HG03097 (cell line): ENCODE measurements at regions not wholly inside any gene's neighbourhood (a gene's known extent, or its start where the extent isn't known, plus 50 kb on each side); places are given as distances from the start of the nearest gene placed in this dataset.

Source experiments
- ATAC-seq: cut with Tn5 transposase; IDR thresholded peaks from one replicate; pipeline ENCODE4 v1.9.1; 2021; ENCODE audit not compliant: unreplicated experiment, low FRiP score

DNA sequence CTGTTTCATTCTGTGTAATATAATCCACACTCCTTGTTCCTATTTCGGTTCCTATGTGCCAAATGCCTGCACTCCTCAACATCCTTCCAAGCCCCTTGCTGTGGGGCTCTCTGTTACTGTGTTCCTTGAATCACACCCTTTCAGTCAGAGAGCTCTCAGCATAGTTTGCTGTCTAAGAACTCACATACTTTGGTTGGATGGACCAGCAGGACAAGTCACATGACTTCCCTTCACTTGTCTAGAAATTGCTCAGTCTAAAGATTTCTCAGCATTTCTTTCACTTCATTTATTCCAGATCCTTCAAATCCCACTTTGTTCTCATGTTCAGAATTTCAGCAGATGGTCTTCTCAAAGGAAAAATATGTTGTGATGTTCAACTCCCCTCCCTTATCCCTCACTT lies 203.5 kb upstream of the PFN2 start:
- ATAC-seq, result no peak

DNA sequence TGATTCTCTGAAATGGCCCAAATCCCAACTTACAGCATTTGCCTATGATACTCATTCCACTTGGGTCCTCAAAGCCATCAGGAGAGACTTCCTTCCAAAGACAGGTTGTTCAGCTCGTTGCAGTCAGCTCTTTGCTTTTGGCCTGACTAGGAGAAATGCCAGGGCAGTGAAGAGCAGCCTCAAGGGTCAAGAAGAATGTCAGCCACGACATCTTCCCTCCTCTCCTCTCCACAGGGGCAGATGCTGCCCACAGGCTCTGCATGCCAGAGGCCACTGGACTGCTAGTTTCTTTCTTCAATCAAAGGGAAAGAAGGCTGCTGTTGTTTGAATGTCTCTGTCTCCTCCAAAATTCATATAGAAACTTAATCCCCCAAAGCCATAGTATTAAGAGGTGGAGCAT lies 201.7 kb upstream of the PFN2 start:
- ATAC-seq, result no peak

DNA sequence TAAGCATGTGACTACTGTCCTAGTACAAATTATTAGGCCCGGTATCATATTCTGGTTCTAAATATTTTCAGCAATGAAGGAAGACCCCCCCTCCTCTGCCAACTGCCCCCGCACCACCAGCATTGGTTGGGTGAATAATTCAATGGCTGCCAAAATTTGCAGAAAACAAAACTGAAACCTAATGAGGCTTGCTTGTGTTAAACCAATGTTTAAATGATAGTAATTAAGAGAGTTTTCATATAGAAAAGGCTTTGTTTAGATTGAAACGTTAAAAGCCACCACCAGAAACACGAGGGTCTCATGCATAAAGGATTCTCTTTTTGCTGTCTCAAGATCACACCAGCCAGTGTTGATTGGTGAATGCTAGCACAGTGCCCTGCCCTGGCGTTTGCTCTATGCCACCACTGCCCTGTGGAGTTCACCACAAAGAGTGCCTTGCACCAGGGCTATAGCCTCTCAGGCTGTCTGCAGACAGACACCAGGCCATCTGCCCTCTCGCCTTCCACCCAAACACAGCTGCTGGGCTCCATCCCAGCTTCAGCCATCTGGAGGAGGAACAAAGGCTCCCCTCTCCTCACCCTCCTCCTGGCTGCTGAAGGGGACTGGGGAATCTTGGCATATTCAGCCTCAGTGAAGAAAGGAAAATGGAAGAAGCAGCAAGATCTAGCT lies 200.3 kb upstream of the PFN2 start:
- no peak for ATAC-seq

DNA sequence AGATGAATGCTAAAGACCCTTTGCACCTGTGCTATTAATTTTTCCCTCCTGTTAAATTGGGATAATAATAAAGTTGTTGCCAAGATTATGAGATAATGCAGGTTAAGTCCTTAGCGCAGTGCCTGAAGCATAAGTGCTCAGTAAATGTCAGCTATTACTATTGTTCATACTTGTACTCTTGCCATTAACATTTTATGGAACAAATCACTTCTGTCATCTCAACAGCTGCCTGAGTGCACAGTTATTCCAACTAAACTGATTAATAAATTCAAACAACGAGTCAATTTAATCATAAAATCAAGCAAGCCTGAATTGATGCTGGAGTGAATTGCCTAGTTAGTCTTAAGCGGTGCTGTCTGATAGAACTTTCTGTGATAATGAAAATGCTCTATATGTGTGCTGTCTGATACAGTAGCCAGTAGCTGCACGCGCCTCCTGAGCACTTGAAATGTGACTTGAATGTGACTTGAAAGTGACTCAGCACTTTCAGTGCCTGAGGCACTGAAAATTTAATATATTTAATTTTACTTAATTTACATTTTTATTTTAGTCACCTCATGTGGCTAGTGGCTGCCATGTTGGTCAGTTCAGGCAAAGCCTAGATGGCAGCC lies 198.7 kb upstream of the PFN2 start:
- ATAC-seq, result no peak

DNA sequence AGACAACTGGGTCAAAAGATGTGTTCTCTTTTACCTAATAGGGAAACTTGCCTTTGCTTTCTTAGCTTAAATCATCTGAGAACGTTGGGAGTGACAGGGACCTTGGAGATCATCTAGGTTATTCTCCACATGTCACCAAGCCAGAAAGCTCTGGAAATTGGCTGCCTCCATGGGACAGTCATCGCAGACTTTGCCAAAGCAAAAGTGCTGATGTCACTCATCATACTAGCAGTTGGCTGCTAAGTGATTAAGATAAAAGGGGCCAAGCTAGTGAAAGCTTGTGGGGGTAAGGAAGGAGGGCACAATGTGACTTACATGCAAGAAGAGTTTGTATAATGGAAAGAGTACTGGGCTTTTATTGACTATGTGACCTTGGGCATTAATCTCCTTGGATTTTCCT lies 198.0 kb upstream of the PFN2 start:
- no peak for ATAC-seq

DNA sequence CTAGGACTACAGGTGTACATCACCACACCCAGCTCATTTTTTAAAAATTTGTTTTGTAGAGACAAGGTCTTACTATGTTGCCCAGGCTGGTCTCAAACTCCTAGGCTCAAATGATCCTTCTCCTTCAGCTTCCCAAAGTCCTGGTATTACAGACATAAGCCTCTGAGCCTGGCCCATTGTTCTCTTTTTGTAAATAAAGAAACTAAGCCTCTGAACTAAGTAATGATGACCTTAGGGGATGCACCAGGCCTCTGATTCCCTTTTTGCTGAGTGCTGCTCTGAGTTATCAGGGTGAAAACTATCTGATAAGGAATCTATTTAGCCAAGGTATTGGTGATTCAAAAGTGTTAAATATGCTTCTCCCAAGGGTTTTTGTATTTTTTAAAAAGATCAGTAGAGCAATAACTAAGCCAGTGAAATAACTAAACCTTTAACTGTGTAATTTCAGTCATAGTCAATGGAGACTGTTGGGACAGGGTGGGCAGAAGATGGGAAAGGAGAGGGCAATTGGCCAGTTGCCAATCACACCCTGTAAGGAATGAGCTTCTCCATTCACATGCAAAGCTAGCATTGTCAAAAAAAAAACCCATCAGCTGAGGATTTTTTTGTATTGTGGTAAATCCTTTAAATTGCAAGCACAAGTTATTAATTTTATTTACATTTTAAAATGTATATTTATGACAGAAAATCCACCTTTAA lies 194.8 kb upstream of the PFN2 start:
- ATAC-seq, result no peak

DNA sequence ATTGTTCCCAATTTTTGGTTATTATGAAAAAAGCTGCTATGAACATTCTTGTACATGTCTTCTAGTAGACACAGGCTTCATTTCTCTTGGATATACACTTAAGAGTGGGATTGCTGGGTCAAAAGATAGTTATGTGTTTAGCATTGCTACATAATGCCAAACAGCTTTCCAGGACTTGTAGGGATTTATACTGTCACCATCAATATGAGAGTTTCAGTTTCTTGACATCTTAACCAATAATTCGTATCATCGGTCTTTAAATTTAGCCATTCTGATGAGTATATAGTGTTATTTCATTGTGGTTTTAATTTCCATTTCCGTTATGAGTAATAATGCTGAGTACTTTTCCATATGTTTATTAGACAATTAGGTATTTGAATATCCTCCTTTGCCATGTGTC lies 190.3 kb upstream of the PFN2 start:
- ATAC-seq, result no peak

DNA sequence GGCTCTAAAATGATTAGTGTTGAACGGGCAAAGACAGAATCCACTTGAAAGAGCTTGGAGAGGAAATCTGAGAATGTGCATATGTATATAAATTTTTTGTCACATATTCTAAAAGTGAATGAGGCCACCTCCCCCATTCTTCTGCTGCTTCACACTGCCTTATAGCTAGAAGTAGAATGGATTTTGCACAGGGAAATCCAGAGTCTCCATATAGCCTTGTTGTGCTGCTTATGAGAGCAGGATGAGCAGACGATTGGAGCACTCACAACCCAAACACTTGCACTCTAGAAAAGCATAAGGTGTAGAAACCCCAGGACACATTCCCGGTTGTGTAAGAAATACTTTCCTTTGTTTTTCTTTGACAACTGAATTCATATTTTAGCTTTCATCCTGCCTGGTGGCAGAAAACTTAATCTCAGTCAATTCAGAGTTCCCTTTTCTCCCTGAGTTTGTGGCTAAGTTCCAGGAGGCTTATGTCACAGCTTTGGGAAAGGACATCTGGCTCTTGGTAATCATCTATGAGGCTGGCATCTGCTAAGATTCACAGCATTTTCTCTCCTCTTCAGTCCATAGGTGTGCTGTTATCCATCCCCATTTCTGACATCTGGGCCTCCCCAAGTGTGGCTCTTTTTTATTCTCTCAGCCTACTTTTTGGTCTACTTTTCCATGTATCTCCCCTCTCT lies 188.4 kb upstream of the PFN2 start:
- no peak for ATAC-seq

DNA sequence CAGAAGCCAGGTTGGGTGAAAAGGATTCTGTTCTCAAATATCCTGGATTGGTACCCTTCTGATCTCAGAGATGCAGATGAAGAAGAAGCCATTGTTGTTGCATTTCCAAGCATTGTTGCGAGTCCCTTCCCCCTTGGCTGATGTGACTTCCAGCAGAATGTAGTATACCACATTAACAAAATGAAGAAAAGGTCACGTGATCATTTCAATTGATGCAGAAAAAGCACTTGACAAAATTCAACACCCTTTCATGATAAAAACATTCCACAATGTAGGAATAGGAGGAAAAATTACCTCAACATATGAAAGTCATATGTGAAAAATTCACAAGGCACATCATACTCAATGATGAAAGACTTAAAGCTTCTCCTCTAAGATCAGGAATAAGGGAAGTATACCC lies 181.9 kb upstream of the PFN2 start:
- ATAC-seq, result no peak

DNA sequence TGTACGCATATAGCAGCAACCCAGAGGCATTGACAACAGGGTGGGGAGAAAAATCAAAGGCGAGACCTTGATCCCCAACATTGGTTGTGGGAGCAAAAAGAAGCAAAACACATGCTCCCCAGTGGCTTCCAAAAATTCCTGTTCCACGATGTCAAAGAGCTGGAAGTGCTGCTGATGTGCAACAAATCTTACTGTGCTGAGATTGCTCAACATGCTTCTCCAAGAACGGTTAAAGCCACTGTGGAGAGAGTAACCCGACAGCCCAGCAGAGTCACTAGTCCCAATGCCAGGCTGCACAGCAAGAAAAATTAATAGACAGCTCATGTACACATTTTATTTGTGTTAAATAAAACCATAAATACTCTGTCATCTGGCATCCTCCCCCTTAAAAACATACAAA lies 179.9 kb upstream of the PFN2 start:
- ATAC-seq, result no peak

DNA sequence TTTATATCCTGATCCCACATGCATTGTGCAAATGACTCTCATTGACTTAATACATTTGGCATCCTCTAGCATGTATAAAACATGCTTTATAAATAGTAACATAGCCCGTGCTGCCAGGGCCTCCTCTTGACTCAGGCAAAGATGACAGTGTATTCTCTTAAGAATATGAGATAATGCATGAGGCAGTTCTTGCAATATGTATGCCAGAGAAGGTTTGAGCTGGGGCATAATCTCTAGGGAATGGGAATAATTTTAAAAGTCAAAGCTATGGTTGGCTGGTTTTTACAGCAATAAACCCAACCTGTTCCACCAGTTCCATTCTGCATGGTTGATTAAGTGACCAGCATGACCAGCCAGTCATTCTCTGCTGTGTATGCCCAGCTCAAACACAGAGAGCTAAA lies 179.0 kb upstream of the PFN2 start:
- ATAC-seq, result no peak

DNA sequence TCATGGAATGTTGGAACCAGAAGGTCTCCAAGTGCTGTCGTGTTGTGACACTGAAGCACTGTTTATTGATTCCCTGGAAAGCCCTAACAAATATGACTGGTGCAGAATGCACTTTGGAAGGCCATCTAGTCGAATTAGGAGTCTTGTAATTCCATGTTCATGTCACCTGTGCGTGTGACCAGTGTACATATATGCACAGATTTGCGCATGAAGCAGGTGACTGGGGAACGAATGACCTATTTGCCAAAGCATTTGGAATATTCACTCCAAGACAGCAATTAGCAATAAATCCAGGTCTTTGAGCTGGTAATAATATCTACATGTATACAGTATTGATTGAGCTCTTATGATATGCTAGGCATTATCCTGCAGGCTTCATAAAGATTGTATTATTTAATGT lies 177.5 kb upstream of the PFN2 start:
- no peak for ATAC-seq

DNA sequence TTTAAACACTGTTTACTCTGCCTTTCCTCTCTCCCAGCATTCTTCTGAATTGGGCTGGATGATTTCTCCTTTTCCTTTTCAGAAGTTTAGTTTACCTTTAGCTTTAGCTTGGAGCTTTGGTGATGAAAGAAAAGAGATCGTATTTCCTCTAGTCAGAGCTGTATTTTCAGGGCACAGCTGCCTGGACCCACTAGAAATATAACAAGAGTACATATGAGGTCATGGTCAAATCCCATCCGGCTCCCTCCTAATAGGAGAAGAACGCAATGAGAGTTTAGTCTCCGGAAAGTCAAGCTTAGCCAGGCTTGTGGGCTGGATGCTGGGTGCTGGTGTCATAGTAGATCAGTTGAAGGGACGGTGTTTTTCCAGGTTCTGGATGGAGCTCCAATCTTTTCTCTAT lies 177.1 kb upstream of the PFN2 start:
- ATAC-seq, result no peak

DNA sequence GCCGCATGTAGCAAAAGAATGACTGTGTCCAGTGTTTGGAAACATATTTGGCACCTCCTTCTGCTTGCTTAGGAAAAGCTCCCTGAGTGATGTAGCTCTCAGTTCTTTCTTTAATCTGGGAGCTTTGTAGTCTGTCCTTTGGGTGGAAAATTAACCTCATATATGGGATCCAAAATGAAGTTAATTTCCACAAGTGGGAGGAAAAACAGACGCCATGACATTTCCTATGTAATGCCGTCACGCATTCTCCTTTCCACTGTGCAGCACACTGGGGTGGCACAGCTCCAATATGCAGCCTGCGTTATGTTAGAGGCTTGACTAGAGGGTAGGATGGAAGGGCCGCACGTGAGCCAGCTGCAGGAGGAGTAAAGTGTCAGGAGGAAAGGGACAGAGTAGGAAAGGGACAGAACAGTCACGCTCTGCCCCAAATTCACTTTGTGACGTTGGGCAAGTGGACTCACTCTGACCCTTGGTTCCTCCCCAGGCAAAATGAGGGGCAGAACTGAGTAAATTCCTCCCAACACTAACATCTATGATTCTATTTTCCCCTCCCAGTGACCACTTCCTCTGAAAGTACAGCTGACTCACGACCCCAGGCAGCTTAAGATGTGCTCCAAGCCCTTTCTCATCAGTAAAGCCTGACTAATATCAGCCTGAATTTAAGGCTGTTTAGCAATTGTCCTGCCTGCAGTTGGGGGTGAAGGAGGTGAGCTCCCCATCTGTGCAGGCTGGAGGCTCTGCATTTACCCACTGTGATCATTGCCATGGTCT lies 176.5 kb upstream of the PFN2 start:
- no peak for ATAC-seq

DNA sequence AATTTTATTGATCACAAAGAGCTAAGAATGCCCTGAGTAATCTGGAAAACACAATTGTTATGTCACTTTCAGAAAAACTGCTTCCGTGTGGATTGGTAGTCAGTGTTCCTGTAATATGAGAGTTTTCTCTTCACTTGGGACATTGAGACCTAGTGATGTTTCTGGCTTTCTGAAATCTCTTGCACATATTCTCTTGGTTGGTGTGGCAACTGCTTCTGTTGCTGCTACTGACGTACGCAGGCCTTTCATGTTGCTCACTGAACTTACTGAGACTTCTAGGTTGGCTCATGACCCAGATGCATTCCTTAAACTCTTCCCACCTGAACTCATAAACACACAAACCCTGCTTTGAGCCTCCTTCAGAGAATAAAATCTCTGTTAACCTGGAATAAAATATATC lies 175.0 kb upstream of the PFN2 start:
- ATAC-seq, result no peak

DNA sequence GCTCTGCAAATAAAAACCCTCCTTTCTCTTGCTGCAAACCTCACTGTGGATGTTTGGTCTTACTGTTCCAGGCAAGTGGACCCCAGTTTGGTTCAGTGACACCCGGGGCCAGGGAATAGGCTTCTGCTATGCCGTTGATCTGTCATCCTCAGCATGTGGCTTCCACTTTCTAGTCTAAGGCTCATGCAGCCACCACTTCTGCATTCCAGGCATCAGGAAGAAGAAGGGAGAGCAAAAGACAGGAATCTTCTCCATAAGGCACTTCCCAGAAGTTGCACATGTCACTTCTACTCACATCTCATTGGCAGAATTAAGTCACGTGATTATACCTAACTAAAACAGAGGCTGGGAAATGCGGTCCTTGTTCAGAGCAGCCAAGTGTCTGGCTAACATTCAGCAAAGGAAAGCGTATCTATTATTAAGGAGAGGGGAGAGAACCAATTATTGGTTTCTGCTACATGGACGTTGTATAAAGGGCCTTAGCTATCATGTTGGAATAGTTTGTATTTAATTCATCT lies 173.6 kb upstream of the PFN2 start:
- no peak for ATAC-seq

DNA sequence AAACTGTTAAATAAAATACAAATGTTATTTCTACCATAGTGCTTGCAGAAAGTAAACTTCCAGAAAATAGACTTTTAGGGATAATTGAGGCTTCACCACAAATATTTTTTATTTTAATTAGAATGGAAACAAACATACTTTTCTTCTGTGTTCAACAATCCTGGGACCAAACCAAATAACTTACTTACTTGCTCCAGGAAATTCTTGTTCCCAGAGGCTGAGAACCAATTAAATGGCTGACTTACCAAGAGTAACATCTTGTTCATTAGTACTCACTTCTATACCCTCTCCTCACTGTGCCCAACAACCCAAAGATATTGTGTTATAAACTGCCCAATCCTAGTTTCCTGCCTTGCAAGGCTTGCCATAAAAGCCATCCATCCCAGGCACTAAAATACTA lies 172.2 kb upstream of the PFN2 start:
- no peak for ATAC-seq

DNA sequence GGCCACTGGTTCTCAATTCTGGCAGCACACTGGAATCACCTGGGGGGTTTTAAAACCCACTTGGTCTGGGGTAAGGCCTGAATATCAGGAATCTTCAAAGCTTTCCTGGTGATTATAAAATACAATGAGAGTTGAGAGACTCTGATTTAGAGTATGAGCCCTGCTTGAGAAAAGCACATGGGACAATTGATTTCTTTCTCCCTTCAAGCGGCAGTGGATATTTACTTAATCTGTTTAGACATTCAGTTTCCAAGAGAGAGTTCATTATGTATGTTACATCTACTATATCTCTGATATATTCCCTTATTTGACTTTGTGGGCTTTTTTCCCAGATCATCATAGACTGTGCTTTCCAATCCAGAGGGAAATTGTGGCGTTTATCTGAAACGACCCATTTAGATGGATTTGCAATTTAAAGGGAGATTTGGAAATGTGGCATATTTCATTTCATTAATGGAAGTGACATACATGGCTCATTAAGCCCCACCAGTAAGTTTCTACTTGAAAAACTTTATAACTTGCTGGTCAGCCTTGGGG lies 171.2 kb upstream of the PFN2 start:
- ATAC-seq, result no peak

DNA sequence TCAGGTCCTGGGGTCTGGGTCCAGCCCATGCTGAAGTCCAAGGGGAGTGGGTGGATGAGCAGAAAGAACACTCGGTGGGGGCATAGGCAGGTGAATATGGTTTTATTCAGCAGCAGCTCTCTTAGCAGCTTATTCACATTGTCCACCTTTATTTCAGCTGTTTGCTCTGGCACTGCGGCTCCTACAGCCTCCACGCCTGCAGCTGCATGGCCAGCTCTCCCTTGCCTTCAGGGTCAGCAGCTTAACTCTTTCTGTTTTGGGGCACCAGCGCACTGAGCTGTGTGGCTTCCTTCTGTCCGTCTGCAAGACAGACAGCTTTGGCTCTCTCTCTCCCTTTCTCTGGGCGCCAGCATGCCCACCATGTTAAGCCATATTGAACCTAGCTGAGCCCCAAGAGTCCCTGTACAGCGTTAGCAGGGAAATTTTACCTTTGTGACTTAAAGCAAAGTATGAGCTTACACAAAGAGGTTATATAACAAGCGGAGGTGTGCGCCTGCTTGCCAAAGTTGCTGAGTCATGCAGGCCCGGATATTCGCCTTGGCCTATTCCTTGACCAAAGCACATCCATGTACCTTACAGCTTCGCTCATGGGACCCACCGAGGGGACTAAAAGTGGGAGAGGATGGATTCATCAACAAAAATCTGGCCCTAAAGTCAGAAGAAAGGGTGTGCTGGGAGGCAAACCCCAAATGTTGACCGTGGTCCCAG lies 170.1 kb upstream of the PFN2 start:
- ATAC-seq, result no peak

DNA sequence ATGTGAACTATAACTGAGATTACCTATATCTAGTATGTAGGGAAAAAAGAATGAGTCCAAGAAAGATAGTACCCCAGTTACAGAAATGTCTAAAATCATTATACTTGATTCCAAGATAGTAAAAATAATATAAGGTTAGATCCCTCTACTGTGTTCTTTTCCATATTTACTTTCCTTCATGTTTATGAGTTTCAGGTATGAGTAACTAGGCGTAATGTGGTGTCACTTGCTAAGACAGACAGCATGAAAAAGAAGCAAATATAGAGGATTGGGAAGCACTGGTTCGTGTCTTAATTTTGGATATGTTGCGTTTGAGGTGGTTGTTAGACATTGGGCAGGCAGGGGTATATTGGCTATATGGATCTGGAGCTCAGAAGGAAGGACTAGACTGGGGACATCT lies 168.1 kb upstream of the PFN2 start:
- ATAC-seq, result no peak
